ENCODE measurements at regions not wholly inside any gene's neighbourhood (a gene's known extent, or its start where the extent isn't known, plus 50 kb on each side); places are given as distances from the start of the nearest gene placed in this dataset.

GRCh38 chr4:123802933-123803332, 406.3 kb downstream of the SPRY1 start:
- TF ChIP-seq GATA2 (IDR thresholded peaks at IDR 0.05; ENCODE audit: low read depth, low read length) (no peak), GATA3 (IDR thresholded peaks at IDR 0.05; ENCODE audit: low read depth, low read length) (no peak)

All from SH-SY5Y (cell line).